HT-29 (cell line): ENCODE measurements at regions not wholly inside any gene's neighbourhood (a gene's known extent, or its start where the extent isn't known, plus 50 kb on each side); places are given as distances from the start of the nearest gene placed in this dataset.

Experiments
- DNase-seq: peaks from one replicate; pipeline ENCODE4 v3.0.0-alpha.2; 2015; ENCODE audit warnings: low spot score

- no peak for DNase-seq
These were observed 382.0 kb upstream of the ADARB2 start for GRCh38 chr10:2119316-2119715.

GRCh38 chr10:2118201-2118600 lies 380.9 kb upstream of the ADARB2 start:
- no peak for DNase-seq

DNA sequence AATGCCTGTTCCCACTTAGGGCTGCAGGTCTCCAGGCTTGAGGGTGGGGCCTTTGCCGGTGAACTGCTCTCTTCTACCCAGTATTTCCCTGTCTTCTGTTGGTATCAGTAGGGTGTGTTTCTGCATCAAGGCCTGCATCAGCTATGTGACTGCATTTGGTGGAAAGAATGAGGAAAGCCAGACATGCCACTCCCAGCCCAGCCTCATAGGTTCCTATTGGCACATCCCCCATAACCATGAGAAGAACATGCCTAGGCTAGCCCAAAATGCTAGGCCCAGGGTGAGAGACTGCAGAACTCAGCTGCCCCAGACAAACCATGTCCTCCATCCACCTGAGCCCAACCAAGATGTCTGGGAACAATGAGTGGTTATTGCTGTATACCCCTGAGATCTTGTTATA lies 380.3 kb upstream of the ADARB2 start:
- no peak for DNase-seq

GRCh38 chr10:2111965-2112364 lies 374.6 kb upstream of the ADARB2 start:
- no peak for DNase-seq

DNA sequence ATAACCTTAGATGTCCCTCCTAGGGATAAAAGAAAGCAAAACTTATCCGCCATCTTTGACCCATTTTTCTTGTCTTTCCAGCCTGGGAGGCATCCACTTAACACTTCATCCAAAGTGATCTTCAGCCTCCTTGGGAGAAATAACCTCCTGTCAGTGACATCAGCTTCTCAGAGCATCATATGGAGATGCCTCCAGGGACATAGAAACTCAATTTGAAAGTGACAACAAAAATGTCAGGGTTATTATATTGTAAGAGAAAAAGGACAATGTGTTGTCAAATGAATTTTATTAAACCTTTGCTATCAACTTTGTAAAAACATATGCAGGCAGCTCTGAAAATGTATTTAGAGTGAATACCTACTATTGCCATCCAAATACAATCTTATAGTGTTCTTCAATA lies 371.2 kb upstream of the ADARB2 start:
- no peak for DNase-seq

DNA sequence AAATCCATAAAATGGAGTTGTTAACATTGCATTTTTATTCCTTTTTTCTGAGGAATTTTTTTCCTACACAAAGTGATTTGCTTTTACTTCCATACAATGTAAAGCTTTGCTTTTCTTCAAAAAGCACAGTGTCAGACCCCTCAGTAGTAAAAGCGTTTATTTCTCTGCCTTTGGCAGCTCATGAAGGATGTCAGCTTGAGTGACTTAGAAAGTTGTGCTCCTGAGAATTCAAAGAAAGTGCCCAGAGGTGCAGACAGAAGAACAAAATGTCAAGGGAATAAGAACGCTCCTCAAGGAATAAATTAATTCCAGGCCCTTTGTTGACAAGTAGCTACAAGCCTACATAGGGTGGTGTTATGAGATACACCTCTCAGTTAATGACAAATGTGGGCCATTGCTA lies 369.3 kb upstream of the ADARB2 start:
- DNase-seq = no peak

DNA sequence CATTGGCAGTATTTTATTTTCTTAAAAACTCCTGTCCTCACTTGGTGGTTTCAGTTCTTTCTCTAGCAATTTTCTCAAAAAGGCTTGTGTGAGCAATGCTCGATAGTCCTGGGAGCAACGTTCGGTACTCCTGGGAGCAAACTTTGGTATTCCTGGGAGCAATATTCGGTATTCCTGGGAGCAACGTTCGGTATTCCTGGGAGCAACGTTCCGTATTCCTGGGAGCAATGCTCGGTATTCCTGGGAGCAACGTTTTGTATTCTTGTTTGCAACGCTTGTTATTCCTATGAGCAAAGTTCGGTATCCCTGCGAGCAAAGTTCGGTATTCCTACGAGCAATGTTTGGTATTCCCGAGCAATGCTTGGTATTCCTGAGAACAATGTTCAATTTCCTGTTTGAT lies 362.0 kb upstream of the ADARB2 start:
- DNase-seq = no peak

DNA sequence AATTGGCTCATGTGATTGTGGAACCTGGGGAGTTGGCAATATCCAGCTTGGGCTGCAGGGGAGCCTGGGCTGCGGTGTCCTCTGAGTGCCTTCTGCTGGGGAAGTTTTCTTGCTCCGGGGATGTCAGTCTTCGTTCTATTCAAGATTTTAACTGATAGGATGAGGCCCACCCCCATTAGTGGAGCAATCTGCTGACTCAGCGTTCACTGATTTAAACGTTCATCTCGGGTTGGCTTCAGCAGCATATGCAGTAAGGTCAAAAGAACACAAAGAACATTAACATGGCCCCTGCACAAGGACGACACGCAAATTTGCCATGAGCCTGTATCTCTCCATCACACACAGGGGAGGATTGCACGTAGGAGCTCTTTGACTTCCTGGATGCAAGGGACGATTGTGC lies 360.6 kb upstream of the ADARB2 start:
- DNase-seq = no peak

DNA sequence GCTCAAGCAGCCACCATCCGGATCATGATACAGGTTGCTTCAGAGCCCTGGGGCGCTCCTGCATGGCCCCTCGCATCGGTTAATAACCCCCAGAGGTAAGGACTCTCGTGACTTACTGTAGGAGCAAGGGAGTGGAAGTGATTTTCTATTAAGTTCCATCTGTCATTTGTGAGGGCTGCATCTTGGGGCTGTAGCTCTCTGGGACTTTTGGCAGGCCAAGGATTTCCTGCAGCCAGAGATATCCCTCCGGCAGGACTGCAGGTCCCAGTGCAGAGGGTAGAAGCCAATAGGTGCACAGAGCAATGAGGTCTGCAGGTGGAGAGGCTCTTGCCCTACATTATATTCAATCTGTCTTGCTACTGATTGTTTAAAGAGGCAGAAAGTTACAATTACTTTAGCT lies 356.8 kb upstream of the ADARB2 start:
- DNase-seq = no peak

- no peak for DNase-seq
These were observed 346.3 kb upstream of the ADARB2 start for GRCh38 chr10:2083591-2083990.

DNA sequence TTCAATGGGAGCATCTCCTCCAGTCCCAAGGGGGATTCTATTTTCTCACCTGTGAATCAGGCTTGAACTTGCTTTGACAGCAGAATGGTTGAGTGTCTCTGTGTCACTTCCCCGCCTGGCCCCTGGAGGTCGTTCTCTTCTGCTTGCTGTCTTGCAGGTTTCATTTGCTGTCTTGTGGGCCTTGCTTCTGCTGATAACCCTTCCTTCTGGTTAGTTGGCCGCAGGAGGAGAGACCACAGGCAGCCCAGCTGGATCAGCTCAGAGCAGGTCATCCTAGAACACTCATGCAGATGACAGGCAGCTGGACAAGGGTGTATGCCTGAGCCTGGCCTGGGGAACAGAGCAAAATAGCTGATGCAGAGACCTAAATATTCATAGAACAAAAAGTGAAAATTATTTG lies 344.2 kb upstream of the ADARB2 start:
- no peak for DNase-seq

GRCh38 chr10:2079603-2080078 lies 342.3 kb upstream of the ADARB2 start:
- DNase-seq = peak; percentile 7

- DNase-seq = no peak
These were observed 339.9 kb upstream of the ADARB2 start for GRCh38 chr10:2077231-2077630.

DNA sequence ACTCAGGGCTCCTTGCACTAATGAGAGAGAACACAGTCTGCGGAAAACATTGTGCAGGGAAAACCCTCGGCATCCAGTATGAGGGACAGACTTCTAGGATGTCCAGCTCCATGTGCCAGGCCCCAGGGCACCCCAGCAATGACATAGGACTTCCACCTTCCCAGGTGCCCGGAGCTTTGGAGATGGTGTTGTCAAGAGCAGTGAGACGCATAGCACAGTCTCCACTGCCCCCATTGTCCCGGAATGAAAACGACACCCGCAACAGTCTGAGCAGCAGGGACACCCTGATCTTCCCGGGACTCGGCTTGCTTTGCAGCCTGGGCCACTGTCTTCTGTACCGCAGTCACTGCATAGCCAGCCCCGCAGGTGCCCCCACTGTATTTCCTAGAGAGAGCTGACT lies 339.2 kb upstream of the ADARB2 start:
- no peak for DNase-seq

DNA sequence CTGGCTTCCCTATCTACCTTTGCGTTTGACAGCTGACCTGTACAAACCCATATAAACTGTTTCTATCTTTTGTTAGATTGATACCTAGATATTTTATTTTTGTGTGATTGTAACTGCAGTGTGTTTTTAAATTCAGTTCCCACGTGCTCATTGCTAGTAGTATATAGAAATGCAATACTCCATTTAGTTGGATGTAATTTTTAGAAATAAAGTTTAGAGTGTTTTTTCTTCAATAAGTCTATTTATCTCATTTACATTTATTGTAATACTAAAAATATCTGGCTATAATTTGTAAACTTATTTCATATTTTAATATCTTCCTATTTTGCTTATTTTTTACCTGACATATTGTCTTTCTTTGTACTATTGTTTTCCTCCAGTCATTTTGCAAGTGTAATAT lies 329.7 kb upstream of the ADARB2 start:
- DNase-seq = no peak

GRCh38 chr10:2054728-2055127 lies 317.4 kb upstream of the ADARB2 start:
- DNase-seq = no peak

DNA sequence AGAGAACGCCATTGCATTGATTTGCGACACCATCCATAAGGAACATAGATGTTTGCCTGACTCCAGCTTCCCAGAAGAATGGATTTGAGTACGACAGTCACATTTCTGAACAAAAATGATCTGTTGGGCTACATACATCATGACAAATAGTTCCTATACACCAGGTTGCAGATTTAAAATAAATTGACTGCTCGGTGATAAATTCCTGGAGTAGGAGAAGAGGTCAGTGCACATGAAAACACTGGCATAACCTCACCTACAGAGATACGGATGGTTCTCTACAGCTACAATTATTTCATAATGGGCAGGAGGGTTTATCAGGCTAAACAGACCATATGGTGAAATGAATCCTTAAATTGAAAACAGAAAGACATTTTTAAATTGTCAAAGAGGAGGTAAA lies 316.5 kb upstream of the ADARB2 start:
- no peak for DNase-seq

- no peak for DNase-seq
These were observed 313.8 kb upstream of the ADARB2 start for GRCh38 chr10:2051108-2051507.

GRCh38 chr10:2049560-2049959 lies 312.2 kb upstream of the ADARB2 start:
- DNase-seq = no peak

DNA sequence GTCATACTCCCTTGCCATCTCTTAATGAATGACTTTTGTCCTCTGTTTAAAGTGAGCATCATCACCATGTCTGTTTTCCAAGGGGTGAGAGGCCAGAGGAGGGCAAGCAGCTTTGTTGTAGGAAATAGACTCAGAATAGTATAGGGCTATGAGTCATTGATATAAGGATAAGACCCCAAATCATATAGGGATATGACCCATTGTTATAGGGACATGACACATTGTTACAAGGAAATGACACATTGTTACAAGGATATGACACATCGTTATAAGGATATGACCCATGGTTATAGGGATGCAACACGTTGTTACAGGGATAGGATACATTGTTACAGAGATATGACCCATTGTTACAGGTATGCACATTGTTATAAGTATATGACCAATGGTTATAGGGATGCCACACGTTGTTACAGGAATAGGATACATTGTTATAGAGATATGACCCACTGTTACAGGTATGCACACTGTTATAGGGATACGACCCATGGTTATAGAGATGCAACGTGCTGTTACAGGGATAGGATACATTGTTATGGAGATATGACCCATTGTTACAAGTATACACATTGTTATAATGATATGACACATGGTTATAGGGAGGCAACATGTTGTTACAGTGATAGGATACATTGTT lies 311.1 kb upstream of the ADARB2 start:
- DNase-seq = no peak

GRCh38 chr10:2047679-2048078 lies 310.4 kb upstream of the ADARB2 start:
- no peak for DNase-seq

DNA sequence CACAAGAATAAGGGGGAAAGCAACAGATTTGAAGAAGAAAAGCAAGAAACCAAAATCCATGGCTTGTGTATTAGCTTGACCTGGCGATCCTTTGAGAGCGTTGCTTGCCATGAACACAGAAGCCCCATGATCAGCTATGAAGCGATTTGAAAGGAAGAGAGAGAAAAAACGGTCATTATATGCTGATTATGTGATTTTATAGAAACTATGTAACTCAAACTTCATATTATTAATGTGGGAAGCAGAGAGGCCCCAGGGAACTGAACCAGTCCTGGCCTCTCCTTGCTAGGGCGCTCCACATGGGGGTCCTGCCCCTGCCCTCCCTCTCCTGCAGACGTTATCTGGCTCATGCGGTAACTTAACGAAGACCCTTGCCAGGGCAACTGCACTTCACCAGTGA lies 306.1 kb upstream of the ADARB2 start:
- DNase-seq = no peak

GRCh38 chr10:2038036-2038435 lies 300.7 kb upstream of the ADARB2 start:
- no peak for DNase-seq

GRCh38 chr10:2037246-2037645 lies 299.9 kb upstream of the ADARB2 start:
- DNase-seq = no peak
